Heart right ventricle (tissue), 16 donors: ENCODE measurements at regions not wholly inside any gene's neighbourhood (a gene's known extent, or its start where the extent isn't known, plus 50 kb on each side); places are given as distances from the start of the nearest gene placed in this dataset.

ENCODE experiments used
- ATAC-seq, 8 donors: fragments of 200-7000 bp; cut with Tn5 transposase; one replicate each; pipeline ENCODE4 v1.9.1; 2020; ENCODE audit warnings: mild to moderate bottlenecking in 8 of 8, moderate library complexity in 8 of 8, moderate number of reproducible peaks in 1 of 8
- DNase-seq, 2 donors: peaks; one replicate each; pipeline ENCODE4 v3.0.0-alpha.2; 2020
- H3K27ac ChIP-seq, 10 donors: fragments of 200-600 bp; sonication (generic) in 2 of 10; one replicate each; pipeline versions ENCODE4 v1.5.0 to v1.8.0; 2020 to 2022; ENCODE audit warnings: mild to moderate bottlenecking in 3 of 10
- H3K27me3 ChIP-seq, 7 donors: fragments of 200-600 bp; one replicate each; pipeline ENCODE4 v1.8.0; 2021 to 2022; ENCODE audit warnings: mild to moderate bottlenecking in 2 of 7
- H3K36me3 ChIP-seq, 9 donors: fragments of 200-600 bp; sonication (generic) in 1 of 9; one replicate each; pipeline versions ENCODE4 v1.5.0 to v1.8.0; 2020 to 2022; ENCODE audit warnings: mild to moderate bottlenecking in 2 of 9
- H3K4me1 ChIP-seq, 9 donors: fragments of 200-600 bp; sonication (generic) in 1 of 9; one replicate each; pipeline versions ENCODE4 v1.5.0 to v1.8.0; 2020 to 2022; ENCODE audit warnings: mild to moderate bottlenecking in 4 of 9
- H3K4me3 ChIP-seq, 10 donors: fragments of 200-600 bp; sonication (generic) in 2 of 10; one replicate each; pipeline versions ENCODE4 v1.5.0 to v1.8.0; 2020 to 2022; ENCODE audit warnings: mild to moderate bottlenecking in 7 of 10, moderate library complexity in 2 of 10
- H3K9me3 ChIP-seq, 11 donors: fragments of 200-600 bp in 10 of 11; sonication (generic) in 2 of 11; one replicate each; pipeline versions ENCODE4 v1.5.0 to v1.8.0; 2013 to 2022; ENCODE audit warnings: mild to moderate bottlenecking in 2 of 11, control low read depth in 1 of 11, moderate library complexity in 1 of 11
- CTCF ChIP-seq, 9 donors: fragments of 200-600 bp; sonication (generic) in 2 of 9; IDR thresholded peaks; one replicate each; pipeline versions ENCODE4 v1.5.0 to v1.8.0; 2021 to 2022; ENCODE audit warnings: antibody characterized with exemption in 9 of 9, mild to moderate bottlenecking in 5 of 9, moderate library complexity in 1 of 9
- WGBS, 2 donors: extraction: QIAGEN DNeasy Blood & Tissue Kit; methylation state at CpG; one replicate each; pipeline ENCODE4 v1.1.7; 2013; ENCODE audit warnings: inconsistent platforms in 1 of 2; 5-methylcytosine and 5-hydroxymethylcytosine counted together
- intact Hi-C, 10 donors: fragments of 100-400 bp; cut with DNase I; formaldehyde crosslinking; loops; one replicate each; pipeline versions ENCODE4 v1.11.1 to v1.14.2; 2022
- donor health status: Arrhythmogenic right ventricular cardiomyopathy.
- donor health status: ischemic (EF 13 %, LVEDD 7.1; RV severe dilation, severe dysfunction).
- donor health status: healthy with polysubstance abuse.
- donor health status: DM: no; HTN: yes; CAD: no.
- donor health status: DM: no; HTN: no; CAD: no.
- donor health status: ischemic (EF 25% LVEDD 6.9; RV normal size, moderate dysfunction).
- donor health status: ischemic (EF 25% LVEDD 5.7; RV mildly dilated, moderate dysfunction).
- donor health status: healthy.
- donor health status: DM: yes; HTN: yes; CAD: no.
- donor health status: Ischemic cardiomyopathy.
- donor health status: ischemic (EF 35%, LVEDD 5.7; RV mildly dilated, moderate dysfunction).
- donor health status: nonischemic (EF 11% LVEDD 7.7; RV severe dilation, severe dysfunction).
- donor health status: DM: yes; HTN: yes; CAD: no.
- donor health status: PGD.
- donor health status: ischemic (EF 29% LVEDD 5.4; RV normal size, mild dysfunction).
- donor health status: nonischemic (EF 23%, LVEDD 6.1; RV moderate dilation, normal function).

GRCh38 chr2:145685383-145686050 lies 1165.6 kb upstream of the ZEB2 start:
- WGBS, 2 donors: 81 to 87% methylated on average over 4 of the region's 4 CpGs
- Histone ChIP-seq H3K4me3 (no peak overlapping the region), H3K27me3 (no peaks in the 10 kb centered on the region), H3K4me1 (peaks cover 0 to 15% (median 0%) of the 10 kb centered on the region in 9 donors), H3K9me3 (no peaks in the 10 kb centered on the region), H3K27ac (no peak overlapping the region), H3K36me3 (no peaks in the 10 kb centered on the region)
- ATAC-seq: no peak
- DNase-seq: no peak
- intact Hi-C loops: no loop called here
- no peak for TF ChIP-seq CTCF (IDR thresholded peaks at IDR 0.05)

DNA sequence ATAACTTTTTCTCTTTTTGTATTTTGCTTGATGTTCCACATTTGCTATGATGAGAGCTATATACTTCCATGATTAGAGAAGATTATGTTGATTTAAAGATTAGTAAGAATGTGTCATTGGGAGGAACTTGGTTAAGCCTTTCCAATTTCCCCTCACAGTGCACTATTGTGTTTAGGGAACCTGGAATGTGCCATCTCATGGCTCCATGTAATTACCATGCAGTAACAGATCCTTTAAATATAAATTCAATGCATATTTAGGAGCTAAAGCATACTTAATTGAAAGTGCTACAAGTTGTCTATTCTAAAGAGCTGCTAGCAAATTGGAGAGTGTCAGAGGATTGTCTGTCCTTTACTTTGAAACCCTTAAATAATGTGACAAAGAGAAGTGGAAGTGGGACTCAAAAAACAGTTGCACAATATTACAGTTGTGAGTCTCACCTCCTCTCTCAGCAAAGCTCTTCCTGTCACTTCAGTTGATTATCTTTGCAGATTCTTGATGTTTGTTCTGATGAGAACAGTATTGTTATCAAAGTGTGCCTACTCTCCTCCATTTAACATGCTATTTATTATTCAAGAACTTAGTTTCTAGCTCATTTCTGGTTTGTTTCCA lies 1162.7 kb upstream of the ZEB2 start:
- no peak for TF ChIP-seq CTCF (IDR thresholded peaks at IDR 0.05)
- H3K36me3 ChIP-seq: no peaks in the 10 kb centered on the region
- intact Hi-C loops: no loop called here

GRCh38 chr2:145680276-145680675 lies 1160.4 kb upstream of the ZEB2 start:
- intact Hi-C loops: no loop called here
- H3K27me3 ChIP-seq: no peaks in the 10 kb centered on the region
- 89% methylated on average over 2 of the region's 2 CpGs for WGBS, 2 donors
- TF ChIP-seq CTCF (IDR thresholded peaks at IDR 0.05): no peak
- ATAC-seq (no peak), DNase-seq (no peak)
- H3K4me3 ChIP-seq: no peak overlapping the region
- H3K9me3 ChIP-seq: no peaks in the 10 kb centered on the region
- H3K4me1 ChIP-seq: peaks cover 0 to 10% (median 0%) of the 10 kb centered on the region in 9 donors
- H3K27ac ChIP-seq: no peak overlapping the region
- no peaks in the 10 kb centered on the region for H3K36me3 ChIP-seq

More for the DNA sequence above, 1162.7 kb upstream of the ZEB2 start:
- H3K27ac ChIP-seq: no peak overlapping the region
- no peaks in the 10 kb centered on the region for H3K9me3 ChIP-seq
- ATAC-seq (no peak), DNase-seq (no peak)
- no peak overlapping the region for H3K4me3 ChIP-seq
- peaks cover 0 to 15% (median 0%) of the 10 kb centered on the region in 9 donors for H3K4me1 ChIP-seq
- no peaks in the 10 kb centered on the region for H3K27me3 ChIP-seq

- Histone ChIP-seq H3K9me3 (no peaks in the 10 kb centered on the region), H3K4me3 (no peak overlapping the region), H3K36me3 (no peaks in the 10 kb centered on the region), H3K27me3 (no peaks in the 10 kb centered on the region), H3K4me1 (peaks cover 0 to 4% (median 0%) of the 10 kb centered on the region in 9 donors), H3K27ac (no peak overlapping the region)
- ATAC-seq: no peak
- DNase-seq: no peak
- WGBS, 2 donors: 94 to 96% methylated on average over 2 of the region's 2 CpGs
- intact Hi-C loops: no loop called here
- TF ChIP-seq CTCF (IDR thresholded peaks at IDR 0.05): no peak
These were observed 1157.5 kb upstream of the ZEB2 start for GRCh38 chr2:145677371-145677770.
